Ovary (tissue), 3 donors: ENCODE measurements at regions not wholly inside any gene's neighbourhood (a gene's known extent, or its start where the extent isn't known, plus 50 kb on each side); places are given as distances from the start of the nearest gene placed in this dataset.

ENCODE experiments used
- CTCF ChIP-seq, 3 donors: fragments of 450-650 bp in 2 of 3; fragments of 200-600 bp in 1 of 3; IDR thresholded peaks; one replicate each; pipeline versions ENCODE4 v1.5.1 to v1.8.0; 2016 to 2022; ENCODE audit warnings: antibody characterized with exemption in 3 of 3, mild to moderate bottlenecking in 1 of 3
- EP300 ChIP-seq: sonication (generic); formaldehyde crosslinking; IDR thresholded peaks from one replicate; pipeline ENCODE4 v1.6.1; 2017; ENCODE audit warnings: antibody characterized with exemption
- POLR2A ChIP-seq: fragments of 450-650 bp; IDR thresholded peaks from one replicate; pipeline ENCODE4 v1.6.1; 2017; ENCODE audit warnings: antibody characterized with exemption, mild to moderate bottlenecking, moderate library complexity
- donor health status: DM: no; HTN: no; CAD: no.

DNA sequence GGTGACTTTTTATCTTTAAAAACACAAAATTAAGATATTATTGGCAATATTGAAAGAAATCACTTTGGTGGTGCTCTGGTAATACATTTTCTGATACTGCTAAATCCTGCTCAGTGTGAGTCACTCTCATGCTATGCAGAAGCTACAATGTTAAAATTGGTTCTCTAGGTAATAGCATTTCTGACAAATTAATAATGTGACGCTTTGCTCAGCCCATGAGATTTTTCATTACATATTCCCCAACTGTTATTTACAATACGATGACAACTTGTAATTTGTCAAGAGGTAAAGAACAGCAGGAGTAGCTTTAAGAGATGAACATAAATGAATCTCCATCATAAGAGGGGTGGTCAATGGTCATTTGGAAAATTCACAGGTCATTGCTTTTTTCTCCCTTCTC lies 573.6 kb downstream of the TMEM182 start:
- no peak for TF ChIP-seq CTCF (IDR thresholded peaks at IDR 0.05)
- TF ChIP-seq EP300: no peak
- no peak for TF ChIP-seq POLR2A
